ENCODE measurements at regions not wholly inside any gene's neighbourhood (a gene's known extent, or its start where the extent isn't known, plus 50 kb on each side); places are given as distances from the start of the nearest gene placed in this dataset.
A peak's percentile ranks its signal among the peaks of the same experiment; 100 is the strongest.

GRCh38 chr2:193776988-193777387 lies 1582.3 kb upstream of the TMEFF2 start:
- H3K9me3 ChIP-seq (ENCODE audit: control insufficient read depth in 2 of 2, insufficient read depth in 1 of 2, low read depth in 1 of 2, low read length in 1 of 2), result no peaks in the 10 kb centered on the region
- no peaks in the 10 kb centered on the region for H3K36me3 ChIP-seq (ENCODE audit: control insufficient read depth in 3 of 3, insufficient read depth in 2 of 3, low read depth in 1 of 3, low read length in 3 of 3)
- no peaks in the 10 kb centered on the region for H3K4me1 ChIP-seq (ENCODE audit: control insufficient read depth in 3 of 3, insufficient read depth in 2 of 3, low read depth in 1 of 3, low read length in 2 of 3)
- DNase-seq (peak in 1 of 2 donors; percentile 4), FAIRE-seq (no peak)
- no peak overlapping the region for H3K4me3 ChIP-seq (ENCODE audit: low read depth in 1 of 3, low read length in 3 of 3)
- 47 to 77% (median 50%) methylated on average over 1 of the region's 1 CpG for WGBS, 3 donors
- H3K27ac ChIP-seq (ENCODE audit: low read depth in 1 of 3, low read length in 2 of 3), result no peak overlapping the region
- no peaks in the 10 kb centered on the region for H3K27me3 ChIP-seq (ENCODE audit: control insufficient read depth in 3 of 3, insufficient read depth in 3 of 3, low read length in 3 of 3)

- Histone ChIP-seq H3K9me3 (ENCODE audit: control insufficient read depth in 2 of 2, insufficient read depth in 1 of 2, low read depth in 1 of 2, low read length in 1 of 2) (no peaks in the 10 kb centered on the region), H3K27ac (ENCODE audit: low read depth in 1 of 3, low read length in 2 of 3) (no peak overlapping the region), H3K27me3 (ENCODE audit: control insufficient read depth in 3 of 3, insufficient read depth in 3 of 3, low read length in 3 of 3) (no peaks in the 10 kb centered on the region), H3K36me3 (ENCODE audit: control insufficient read depth in 3 of 3, insufficient read depth in 2 of 3, low read depth in 1 of 3, low read length in 3 of 3) (no peaks in the 10 kb centered on the region), H3K4me1 (ENCODE audit: control insufficient read depth in 3 of 3, insufficient read depth in 2 of 3, low read depth in 1 of 3, low read length in 2 of 3) (no peaks in the 10 kb centered on the region), H3K4me3 (ENCODE audit: low read depth in 1 of 3, low read length in 3 of 3) (no peak overlapping the region)
- WGBS, 3 donors, result 52 to 60% (median 56%) methylated on average over 2 of the region's 2 CpGs
- DNase-seq (no peak), FAIRE-seq (no peak)
Measured at GRCh38 chr2:193774166-193774565, 1579.4 kb upstream of the TMEFF2 start.

GRCh38 chr2:193751299-193751698 lies 1556.6 kb upstream of the TMEFF2 start:
- no peak for DNase-seq
- no peaks in the 10 kb centered on the region for H3K36me3 ChIP-seq (ENCODE audit: control insufficient read depth in 3 of 3, insufficient read depth in 2 of 3, low read depth in 1 of 3, low read length in 3 of 3)
- no peaks in the 10 kb centered on the region for H3K9me3 ChIP-seq (ENCODE audit: control insufficient read depth in 2 of 2, insufficient read depth in 1 of 2, low read depth in 1 of 2, low read length in 1 of 2)
- no peaks in the 10 kb centered on the region for H3K27me3 ChIP-seq (ENCODE audit: control insufficient read depth in 3 of 3, insufficient read depth in 3 of 3, low read length in 3 of 3)
- no peaks in the 10 kb centered on the region for H3K4me1 ChIP-seq (ENCODE audit: control insufficient read depth in 3 of 3, insufficient read depth in 2 of 3, low read depth in 1 of 3, low read length in 2 of 3)
- H3K27ac ChIP-seq (ENCODE audit: low read depth in 1 of 3, low read length in 2 of 3), result no peak overlapping the region
- H3K4me3 ChIP-seq (ENCODE audit: low read depth in 1 of 3, low read length in 3 of 3), result no peak overlapping the region
- FAIRE-seq, result no peak
- 64 to 72% (median 71%) methylated on average over 2 of the region's 2 CpGs for WGBS, 3 donors

GRCh38 chr2:193749485-193749884 lies 1554.8 kb upstream of the TMEFF2 start:
- Histone ChIP-seq H3K36me3 (ENCODE audit: control insufficient read depth in 3 of 3, insufficient read depth in 2 of 3, low read depth in 1 of 3, low read length in 3 of 3) (no peaks in the 10 kb centered on the region), H3K9me3 (ENCODE audit: control insufficient read depth in 2 of 2, insufficient read depth in 1 of 2, low read depth in 1 of 2, low read length in 1 of 2) (no peaks in the 10 kb centered on the region), H3K4me3 (ENCODE audit: low read depth in 1 of 3, low read length in 3 of 3) (no peak overlapping the region), H3K27ac (ENCODE audit: low read depth in 1 of 3, low read length in 2 of 3) (no peak overlapping the region), H3K27me3 (ENCODE audit: control insufficient read depth in 3 of 3, insufficient read depth in 3 of 3, low read length in 3 of 3) (no peaks in the 10 kb centered on the region), H3K4me1 (ENCODE audit: control insufficient read depth in 3 of 3, insufficient read depth in 2 of 3, low read depth in 1 of 3, low read length in 2 of 3) (no peaks in the 10 kb centered on the region)
- DNase-seq, result no peak
- 59 to 75% (median 69%) methylated on average over 2 of the region's 2 CpGs for WGBS, 3 donors
- FAIRE-seq, result peak; percentile 51

- FAIRE-seq (no peak), DNase-seq (no peak)
- Histone ChIP-seq H3K4me1 (ENCODE audit: control insufficient read depth in 3 of 3, insufficient read depth in 2 of 3, low read depth in 1 of 3, low read length in 2 of 3) (no peaks in the 10 kb centered on the region), H3K27ac (ENCODE audit: low read depth in 1 of 3, low read length in 2 of 3) (no peak overlapping the region), H3K36me3 (ENCODE audit: control insufficient read depth in 3 of 3, insufficient read depth in 2 of 3, low read depth in 1 of 3, low read length in 3 of 3) (no peaks in the 10 kb centered on the region), H3K27me3 (ENCODE audit: control insufficient read depth in 3 of 3, insufficient read depth in 3 of 3, low read length in 3 of 3) (no peaks in the 10 kb centered on the region), H3K9me3 (ENCODE audit: control insufficient read depth in 2 of 2, insufficient read depth in 1 of 2, low read depth in 1 of 2, low read length in 1 of 2) (peaks cover 0 to 5% of the 10 kb centered on the region in 2 donors), H3K4me3 (ENCODE audit: low read depth in 1 of 3, low read length in 3 of 3) (no peak overlapping the region)
- 22 to 33% (median 30%) methylated on average over 4 of the region's 4 CpGs for WGBS, 3 donors
Measured at GRCh38 chr2:193743089-193743488, 1548.4 kb upstream of the TMEFF2 start.

GRCh38 chr2:193738892-193739291 lies 1544.2 kb upstream of the TMEFF2 start:
- no peak for DNase-seq
- H3K27ac ChIP-seq (ENCODE audit: low read depth in 1 of 3, low read length in 2 of 3), result no peak overlapping the region
- H3K27me3 ChIP-seq (ENCODE audit: control insufficient read depth in 3 of 3, insufficient read depth in 3 of 3, low read length in 3 of 3), result no peaks in the 10 kb centered on the region
- no peaks in the 10 kb centered on the region for H3K36me3 ChIP-seq (ENCODE audit: control insufficient read depth in 3 of 3, insufficient read depth in 2 of 3, low read depth in 1 of 3, low read length in 3 of 3)
- H3K4me1 ChIP-seq (ENCODE audit: control insufficient read depth in 3 of 3, insufficient read depth in 2 of 3, low read depth in 1 of 3, low read length in 2 of 3), result no peaks in the 10 kb centered on the region
- WGBS, 3 donors, result 81 to 85% (median 83%) methylated on average over 4 of the region's 4 CpGs
- no peak overlapping the region for H3K4me3 ChIP-seq (ENCODE audit: low read depth in 1 of 3, low read length in 3 of 3)
- peaks cover 0 to 5% of the 10 kb centered on the region in 2 donors for H3K9me3 ChIP-seq (ENCODE audit: control insufficient read depth in 2 of 2, insufficient read depth in 1 of 2, low read depth in 1 of 2, low read length in 1 of 2)
- no peak for FAIRE-seq

- Histone ChIP-seq H3K4me1 (ENCODE audit: control insufficient read depth in 3 of 3, insufficient read depth in 2 of 3, low read depth in 1 of 3, low read length in 2 of 3) (no peaks in the 10 kb centered on the region), H3K27me3 (ENCODE audit: control insufficient read depth in 3 of 3, insufficient read depth in 3 of 3, low read length in 3 of 3) (no peaks in the 10 kb centered on the region), H3K27ac (ENCODE audit: low read depth in 1 of 3, low read length in 2 of 3) (no peak overlapping the region), H3K9me3 (ENCODE audit: control insufficient read depth in 2 of 2, insufficient read depth in 1 of 2, low read depth in 1 of 2, low read length in 1 of 2) (no peaks in the 10 kb centered on the region), H3K4me3 (ENCODE audit: low read depth in 1 of 3, low read length in 3 of 3) (no peak overlapping the region), H3K36me3 (ENCODE audit: control insufficient read depth in 3 of 3, insufficient read depth in 2 of 3, low read depth in 1 of 3, low read length in 3 of 3) (no peaks in the 10 kb centered on the region)
- no peak for FAIRE-seq
- no peak for DNase-seq
Measured at GRCh38 chr2:193712912-193713311, 1518.2 kb upstream of the TMEFF2 start.

GRCh38 chr2:193703411-193703810 lies 1508.7 kb upstream of the TMEFF2 start:
- Histone ChIP-seq H3K36me3 (ENCODE audit: control insufficient read depth in 3 of 3, insufficient read depth in 2 of 3, low read depth in 1 of 3, low read length in 3 of 3) (no peaks in the 10 kb centered on the region), H3K27ac (ENCODE audit: low read depth in 1 of 3, low read length in 2 of 3) (no peak overlapping the region), H3K27me3 (ENCODE audit: control insufficient read depth in 3 of 3, insufficient read depth in 3 of 3, low read length in 3 of 3) (no peaks in the 10 kb centered on the region), H3K4me3 (ENCODE audit: low read depth in 1 of 3, low read length in 3 of 3) (no peak overlapping the region), H3K4me1 (ENCODE audit: control insufficient read depth in 3 of 3, insufficient read depth in 2 of 3, low read depth in 1 of 3, low read length in 2 of 3) (no peaks in the 10 kb centered on the region), H3K9me3 (ENCODE audit: control insufficient read depth in 2 of 2, insufficient read depth in 1 of 2, low read depth in 1 of 2, low read length in 1 of 2) (no peaks in the 10 kb centered on the region)
- DNase-seq (no peak), FAIRE-seq (no peak)
- WGBS, 3 donors, result 68 to 89% (median 83%) methylated on average over 2 of the region's 2 CpGs

GRCh38 chr2:193701484-193701883 lies 1506.8 kb upstream of the TMEFF2 start:
- no peak overlapping the region for H3K4me3 ChIP-seq (ENCODE audit: low read depth in 1 of 3, low read length in 3 of 3)
- H3K27ac ChIP-seq (ENCODE audit: low read depth in 1 of 3, low read length in 2 of 3), result no peak overlapping the region
- DNase-seq, result no peak
- FAIRE-seq, result no peak
- 83 to 86% (median 85%) methylated on average over 3 of the region's 3 CpGs for WGBS, 3 donors
- no peaks in the 10 kb centered on the region for H3K36me3 ChIP-seq (ENCODE audit: control insufficient read depth in 3 of 3, insufficient read depth in 2 of 3, low read depth in 1 of 3, low read length in 3 of 3)
- H3K9me3 ChIP-seq (ENCODE audit: control insufficient read depth in 2 of 2, insufficient read depth in 1 of 2, low read depth in 1 of 2, low read length in 1 of 2), result no peaks in the 10 kb centered on the region
- H3K4me1 ChIP-seq (ENCODE audit: control insufficient read depth in 3 of 3, insufficient read depth in 2 of 3, low read depth in 1 of 3, low read length in 2 of 3), result no peaks in the 10 kb centered on the region
- H3K27me3 ChIP-seq (ENCODE audit: control insufficient read depth in 3 of 3, insufficient read depth in 3 of 3, low read length in 3 of 3), result no peaks in the 10 kb centered on the region

All from small intestine (tissue), 7 donors.